Pancreas (tissue), 10 donors: ENCODE measurements at regions not wholly inside any gene's neighbourhood (a gene's known extent, or its start where the extent isn't known, plus 50 kb on each side); places are given as distances from the start of the nearest gene placed in this dataset.
A peak's percentile ranks its signal among the peaks of the same experiment; 100 is the strongest.
"Not testable (repeated sequence)": the region's sequence is repeated elsewhere in the genome, so short reads cannot be mapped to it uniquely, and the experiment has no call there.

Experiments used
- ATAC-seq, 4 donors: fragments of 200-7000 bp; cut with Tn5 transposase; one replicate each; pipeline versions ENCODE4 v1.8.0 to v1.9.1; 2020; ENCODE audit warnings: mild to moderate bottlenecking in 4 of 4, moderate library complexity in 4 of 4
- DNase-seq, 6 donors: peaks; one replicate each; pipeline ENCODE4 v3.0.0-alpha.2; 2020
- FAIRE-seq: peaks from 2 replicates; lab custom pipeline; 2012; peaks lifted over from hg19 to GRCh38; lab: Jason Lieb, UNC
- H3K27ac ChIP-seq, 4 donors: fragments of 200-600 bp; sonication (generic); 1 replicate in 3 of 4; 2 replicates in 1 of 4; pipeline versions ENCODE4 v1.5.0 to v1.8.0; 2020
- H3K27me3 ChIP-seq, 4 donors: fragments of 200-600 bp; one replicate each; pipeline ENCODE4 v1.8.0; 2021
- H3K36me3 ChIP-seq, 3 donors: fragments of 200-600 bp; sonication (generic) in 1 of 3; one replicate each; pipeline versions ENCODE4 v1.5.0 to v1.8.0; 2020 to 2021
- H3K4me1 ChIP-seq, 3 donors: fragments of 200-600 bp; one replicate each; pipeline ENCODE4 v1.8.0; 2021
- H3K4me3 ChIP-seq, 4 donors: fragments of 200-600 bp; sonication (generic) in 2 of 4; one replicate each; pipeline versions ENCODE4 v1.5.0 to v1.8.0; 2020 to 2021
- H3K9me3 ChIP-seq, 4 donors: fragments of 200-600 bp; one replicate each; pipeline ENCODE4 v1.8.0; 2021
- WGBS, 2 donors: extraction: QIAGEN DNeasy Blood & Tissue Kit; methylation state at CpG; one replicate each; pipeline ENCODE4 v1.1.7; 2013; 5-methylcytosine and 5-hydroxymethylcytosine counted together
- intact Hi-C, 3 donors: fragments of 100-400 bp; cut with DNase I; formaldehyde crosslinking; loops; one replicate each; pipeline versions ENCODE4 v1.11.1 to v1.14.2; 2022
- TF ChIP-seq, protein P1 (sequence below), 4 donors: fragments of 200-600 bp; sonication (generic) in 3 of 4; IDR thresholded peaks; one replicate each; pipeline versions ENCODE4 v1.5.0 to v1.8.0; 2021; ENCODE audit warnings: antibody characterized with exemption in 4 of 4
- donor health status: healthy with polysubstance abuse.
- donor health status: DM: no; HTN: no; CAD: no; lungs with moderate emphysema.
- donor health status: DM: no; HTN: no; CAD: no.
- donor health status: control.
- donor health status: control.
- donor health status: Bipolar disorder and iron deficiency.
- donor health status: DM: yes; HTN: yes; CAD: no.
- donor health status: DM: no; HTN: no; CAD: no.
- donor health status: DM: no; HTN: no; CAD: no.
- donor health status: DM: yes; HTN: yes; CAD: no.

DNA sequence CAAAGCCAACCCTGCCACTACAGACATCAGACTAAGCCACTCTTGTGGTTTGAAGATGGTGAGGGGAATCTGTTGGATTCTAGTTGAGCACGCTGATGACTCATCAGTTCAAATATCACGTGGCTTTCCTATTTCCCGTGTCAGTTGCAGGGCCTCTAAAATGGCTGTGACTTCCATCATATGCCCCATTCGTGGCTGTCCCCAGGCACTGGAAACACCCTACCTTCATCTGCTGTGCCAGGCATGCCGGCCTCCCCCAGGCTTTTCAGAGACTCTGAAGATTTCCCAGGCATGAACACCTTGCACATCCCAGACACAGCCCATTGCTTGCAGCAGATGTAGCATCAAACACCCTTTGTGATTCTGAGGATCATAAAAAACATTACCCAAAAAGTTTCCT is 659.9 kb downstream of the UQCRFS1 start:
- H3K27ac ChIP-seq: no peak overlapping the region
- H3K36me3 ChIP-seq: no peaks in the 10 kb centered on the region
- TF ChIP-seq, protein P1, sequence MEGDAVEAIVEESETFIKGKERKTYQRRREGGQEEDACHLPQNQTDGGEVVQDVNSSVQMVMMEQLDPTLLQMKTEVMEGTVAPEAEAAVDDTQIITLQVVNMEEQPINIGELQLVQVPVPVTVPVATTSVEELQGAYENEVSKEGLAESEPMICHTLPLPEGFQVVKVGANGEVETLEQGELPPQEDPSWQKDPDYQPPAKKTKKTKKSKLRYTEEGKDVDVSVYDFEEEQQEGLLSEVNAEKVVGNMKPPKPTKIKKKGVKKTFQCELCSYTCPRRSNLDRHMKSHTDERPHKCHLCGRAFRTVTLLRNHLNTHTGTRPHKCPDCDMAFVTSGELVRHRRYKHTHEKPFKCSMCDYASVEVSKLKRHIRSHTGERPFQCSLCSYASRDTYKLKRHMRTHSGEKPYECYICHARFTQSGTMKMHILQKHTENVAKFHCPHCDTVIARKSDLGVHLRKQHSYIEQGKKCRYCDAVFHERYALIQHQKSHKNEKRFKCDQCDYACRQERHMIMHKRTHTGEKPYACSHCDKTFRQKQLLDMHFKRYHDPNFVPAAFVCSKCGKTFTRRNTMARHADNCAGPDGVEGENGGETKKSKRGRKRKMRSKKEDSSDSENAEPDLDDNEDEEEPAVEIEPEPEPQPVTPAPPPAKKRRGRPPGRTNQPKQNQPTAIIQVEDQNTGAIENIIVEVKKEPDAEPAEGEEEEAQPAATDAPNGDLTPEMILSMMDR (IDR thresholded peaks at IDR 0.05): no peak
- DNase-seq (no peak), FAIRE-seq (no peak), ATAC-seq (no peak)
- 69 to 78% methylated on average over 5 of the region's 5 CpGs for WGBS, 2 donors
- intact Hi-C loops: no loop called here
- H3K27me3 ChIP-seq: no peaks in the 10 kb centered on the region
- H3K4me3 ChIP-seq: no peak overlapping the region
- H3K4me1 ChIP-seq: no peaks in the 10 kb centered on the region
- no peaks in the 10 kb centered on the region for H3K9me3 ChIP-seq

DNA sequence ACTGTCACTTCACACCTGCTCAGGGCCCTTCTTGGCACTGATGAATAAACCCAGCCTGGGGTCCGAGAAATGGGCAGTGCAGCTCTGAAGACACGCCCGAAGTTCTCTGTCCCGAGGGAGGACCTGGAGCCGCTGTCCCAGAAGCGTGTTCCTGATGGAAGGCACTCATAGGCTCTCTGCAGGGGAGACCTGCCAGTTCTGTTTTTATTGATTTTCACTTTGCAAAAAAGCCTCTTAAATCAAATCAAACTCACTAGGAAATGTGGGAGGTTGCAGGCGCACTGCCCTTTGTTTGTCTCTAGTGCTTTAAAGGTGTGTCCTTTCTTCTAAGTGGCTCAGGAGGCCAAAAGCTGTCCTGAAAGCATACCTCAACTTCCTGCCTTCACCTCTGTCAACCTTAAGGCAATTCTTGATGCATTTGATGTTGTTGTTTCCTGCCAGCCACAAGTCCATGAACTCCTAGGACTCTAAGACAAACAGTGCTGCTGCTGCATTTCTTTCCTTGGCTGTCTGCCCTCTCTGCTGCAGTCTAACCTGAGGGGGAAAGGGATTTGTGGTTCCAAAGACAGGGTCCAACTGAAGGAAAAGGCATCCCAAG is 663.2 kb downstream of the UQCRFS1 start:
- ATAC-seq (peak in 3 of 4 donors; percentile 34 to 75 (median 53)), DNase-seq (peak in 1 of 6 donors; percentile 22), FAIRE-seq (no peak)
- Histone ChIP-seq H3K4me3 (no peak overlapping the region), H3K9me3 (no peaks in the 10 kb centered on the region), H3K4me1 (no peaks in the 10 kb centered on the region), H3K27me3 (no peaks in the 10 kb centered on the region), H3K36me3 (no peaks in the 10 kb centered on the region), H3K27ac (peak overlapping the region in 1 of 4 donors; percentile 8)
- 11 to 22% methylated on average over 7 of the region's 7 CpGs for WGBS, 2 donors
- intact Hi-C loops: no loop called here
- TF ChIP-seq, protein P1 (IDR thresholded peaks at IDR 0.05): no peak

DNA sequence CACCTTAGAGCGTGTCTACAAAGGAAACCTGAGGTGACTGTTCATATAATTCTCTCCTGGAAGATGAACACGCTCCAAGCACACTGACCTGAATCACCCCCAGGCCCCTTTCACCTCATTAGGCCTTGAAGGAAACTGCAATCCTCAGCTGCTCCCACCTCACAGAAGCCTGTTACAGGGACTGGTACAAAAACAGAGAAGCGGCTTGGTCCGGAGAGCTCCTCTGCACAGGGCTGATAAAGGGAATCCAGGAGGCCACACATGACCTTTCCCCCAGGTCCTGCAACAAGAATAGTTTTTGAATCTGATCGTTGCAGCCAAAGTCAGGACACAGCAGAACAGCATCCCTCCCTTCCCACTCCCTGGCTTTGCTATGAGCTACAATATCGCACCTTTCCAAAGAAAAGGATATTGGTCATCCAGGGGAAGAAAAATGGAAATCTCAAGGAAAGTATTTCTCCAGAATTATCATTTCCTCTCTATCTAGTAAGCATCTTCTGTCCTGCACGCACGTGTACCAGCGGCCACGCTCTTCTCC is 666.7 kb downstream of the UQCRFS1 start:
- Histone ChIP-seq H3K36me3 (no peaks in the 10 kb centered on the region), H3K9me3 (no peaks in the 10 kb centered on the region), H3K27me3 (no peaks in the 10 kb centered on the region), H3K4me1 (no peaks in the 10 kb centered on the region), H3K4me3 (no peak overlapping the region), H3K27ac (no peak overlapping the region)
- FAIRE-seq (no peak), ATAC-seq (no peak), DNase-seq (no peak)
- 78 to 87% methylated on average over 10 of the region's 10 CpGs for WGBS, 2 donors
- intact Hi-C loops: no loop called here
- TF ChIP-seq, protein P1 (IDR thresholded peaks at IDR 0.05): no peak

DNA sequence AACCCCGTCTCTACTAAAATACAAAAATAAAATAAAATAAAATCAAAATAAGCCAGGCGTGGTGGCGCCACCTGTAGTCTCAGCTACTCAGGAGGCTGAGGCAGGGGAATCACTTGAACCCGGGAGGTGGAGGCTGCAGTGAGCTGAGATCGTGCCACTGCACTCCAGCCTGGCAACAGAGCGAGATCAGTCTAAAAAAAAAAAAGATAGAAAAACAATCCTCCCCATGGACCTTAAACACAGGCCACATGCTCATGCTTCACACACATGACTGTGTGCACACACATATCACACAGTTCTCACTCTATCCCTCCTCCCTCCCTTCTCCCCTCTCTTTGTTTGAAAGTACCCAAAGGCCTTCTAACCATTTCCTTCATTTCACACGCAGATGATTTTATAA is 667.6 kb downstream of the UQCRFS1 start:
- H3K27me3 ChIP-seq, H3K36me3 ChIP-seq, H3K4me3 ChIP-seq, FAIRE-seq, H3K4me1 ChIP-seq, H3K9me3 ChIP-seq, ATAC-seq, DNase-seq, intact Hi-C loops, H3K27ac ChIP-seq: not testable (repeated sequence)
- 79 to 87% methylated on average over 7 of the region's 7 CpGs for WGBS, 2 donors

DNA sequence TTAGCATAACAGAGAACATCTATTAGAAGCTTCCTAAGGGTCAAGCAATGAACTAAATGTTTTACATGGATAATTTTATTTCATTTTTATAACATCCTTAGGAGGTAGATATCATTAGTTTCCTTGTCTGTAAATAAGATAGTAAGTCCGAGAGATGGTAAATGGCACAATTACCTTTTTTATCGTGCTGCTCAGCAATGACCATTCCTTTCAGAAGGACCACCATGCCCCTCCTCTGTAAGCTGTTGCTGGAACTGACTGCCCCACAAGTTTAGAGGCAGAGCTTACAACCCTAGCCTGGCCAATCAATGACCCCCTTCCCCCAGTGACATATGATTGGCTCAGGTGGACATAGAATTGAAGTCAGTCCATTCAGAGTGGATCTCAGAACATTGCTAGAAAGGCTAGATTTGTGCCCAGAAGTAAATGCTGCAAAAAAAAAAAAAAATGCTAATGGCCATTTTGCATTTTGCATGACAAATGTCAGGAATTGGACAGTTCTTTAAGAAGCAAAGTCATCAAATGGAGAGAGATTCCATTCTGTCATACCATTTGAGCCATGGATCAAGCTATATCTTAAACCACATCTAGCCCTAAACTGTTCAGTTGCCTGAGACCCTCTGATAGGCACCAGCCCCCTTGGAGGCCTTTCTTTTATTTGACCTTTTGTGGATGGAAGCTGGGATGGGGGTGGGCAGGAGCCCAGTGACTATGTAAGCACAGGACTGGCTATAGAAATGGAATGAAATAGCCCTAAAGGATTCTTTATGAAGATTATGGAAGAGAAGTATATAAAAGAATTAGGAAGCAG is 668.3 kb downstream of the UQCRFS1 start:
- ATAC-seq (no peak), FAIRE-seq (no peak), DNase-seq (no peak)
- H3K4me1 ChIP-seq: no peaks in the 10 kb centered on the region
- no peaks in the 10 kb centered on the region for H3K27me3 ChIP-seq
- no peak overlapping the region for H3K27ac ChIP-seq
- WGBS, 2 donors: 80 to 86% methylated on average over 2 of the region's 2 CpGs
- TF ChIP-seq, protein P1 (IDR thresholded peaks at IDR 0.05): no peak
- no peaks in the 10 kb centered on the region for H3K36me3 ChIP-seq
- H3K4me3 ChIP-seq: no peak overlapping the region
- intact Hi-C loops: no loop called here
- no peaks in the 10 kb centered on the region for H3K9me3 ChIP-seq
